ENCODE measurements at regions not wholly inside any gene's neighbourhood (a gene's known extent, or its start where the extent isn't known, plus 50 kb on each side); places are given as distances from the start of the nearest gene placed in this dataset.

GRCh38 chr12:89821896-89822295 is 113.3 kb upstream of the ATP2B1 start:
- DNase-seq (ENCODE audit: low read depth), result no peak

GRCh38 chr12:89817501-89818226 is 109.0 kb upstream of the ATP2B1 start:
- DNase-seq (ENCODE audit: low read depth), result no peak

GRCh38 chr12:89815225-89815624 is 106.6 kb upstream of the ATP2B1 start:
- no peak for DNase-seq (ENCODE audit: low read depth)

- no peak for DNase-seq (ENCODE audit: low read depth)
Observed at GRCh38 chr12:89803412-89803811, 94.8 kb upstream of the ATP2B1 start.

GRCh38 chr12:89801284-89801683 is 92.6 kb upstream of the ATP2B1 start:
- no peak for DNase-seq (ENCODE audit: low read depth)

- DNase-seq (ENCODE audit: low read depth), result no peak
Observed at GRCh38 chr12:89800435-89800834, 91.8 kb upstream of the ATP2B1 start.

GRCh38 chr12:89799316-89799715 is 90.7 kb upstream of the ATP2B1 start:
- DNase-seq (ENCODE audit: low read depth), result no peak

- DNase-seq (ENCODE audit: low read depth), result no peak
Observed at GRCh38 chr12:89797436-89797835, 88.8 kb upstream of the ATP2B1 start.

GRCh38 chr12:89796798-89797382 is 88.3 kb upstream of the ATP2B1 start:
- no peak for DNase-seq (ENCODE audit: low read depth)

GRCh38 chr12:89793946-89794345 is 85.3 kb upstream of the ATP2B1 start:
- no peak for DNase-seq (ENCODE audit: low read depth)

GRCh38 chr12:89791286-89791685 is 82.6 kb upstream of the ATP2B1 start:
- no peak for DNase-seq (ENCODE audit: low read depth)

GRCh38 chr12:89789862-89790261 is 81.2 kb upstream of the ATP2B1 start:
- no peak for DNase-seq (ENCODE audit: low read depth)

GRCh38 chr12:89787763-89788162 is 79.1 kb upstream of the ATP2B1 start:
- DNase-seq (ENCODE audit: low read depth), result no peak

GRCh38 chr12:89786177-89786810 is 77.7 kb upstream of the ATP2B1 start:
- DNase-seq (ENCODE audit: low read depth), result no peak

GRCh38 chr12:89783359-89784060 is 74.9 kb upstream of the ATP2B1 start:
- no peak for DNase-seq (ENCODE audit: low read depth)

- DNase-seq (ENCODE audit: low read depth), result no peak
Observed at GRCh38 chr12:89782807-89783206, 74.2 kb upstream of the ATP2B1 start.

- no peak for DNase-seq (ENCODE audit: low read depth)
Observed at GRCh38 chr12:89781946-89782550, 73.4 kb upstream of the ATP2B1 start.

- no peak for DNase-seq (ENCODE audit: low read depth)
Observed at GRCh38 chr12:89781156-89781555, 72.5 kb upstream of the ATP2B1 start.

- DNase-seq (ENCODE audit: low read depth), result no peak
Observed at GRCh38 chr12:89779090-89779489, 70.5 kb upstream of the ATP2B1 start.

GRCh38 chr12:89777733-89778379 is 69.2 kb upstream of the ATP2B1 start:
- DNase-seq (ENCODE audit: low read depth), result no peak

GRCh38 chr12:89775986-89776365 is 67.3 kb upstream of the ATP2B1 start:
- DNase-seq (ENCODE audit: low read depth), result no peak

Data from non-pigmented ciliary epithelial cell (primary cell).